ENCODE measurements at regions not wholly inside any gene's neighbourhood (a gene's known extent, or its start where the extent isn't known, plus 50 kb on each side); places are given as distances from the start of the nearest gene placed in this dataset.

DNA sequence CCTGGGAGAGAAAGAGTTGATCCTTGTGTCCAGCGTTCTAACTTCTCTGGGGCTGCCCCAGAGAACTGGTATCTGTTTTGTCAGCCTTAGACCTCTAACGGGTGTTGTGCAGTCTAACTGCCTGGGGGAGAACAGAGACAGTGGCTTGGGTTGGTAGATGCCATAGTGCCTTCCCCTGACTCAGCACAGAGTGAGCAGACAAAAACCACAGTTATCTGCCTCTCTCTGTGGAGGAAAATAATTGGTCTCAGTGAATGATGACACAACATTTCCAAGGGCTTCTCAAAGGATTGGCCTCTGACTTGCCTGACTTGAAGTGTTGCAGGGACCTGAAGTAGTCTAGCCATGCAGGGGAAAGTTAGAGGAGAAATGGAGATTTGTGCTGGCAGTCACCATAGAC lies 226.2 kb upstream of the MAN1A1 start:
- DNase-seq = no peak

- no peak for DNase-seq
Observed at GRCh38 chr6:119568580-119568979, 219.0 kb upstream of the MAN1A1 start.

GRCh38 chr6:119566546-119567260 lies 217.1 kb upstream of the MAN1A1 start:
- no peak for DNase-seq

DNA sequence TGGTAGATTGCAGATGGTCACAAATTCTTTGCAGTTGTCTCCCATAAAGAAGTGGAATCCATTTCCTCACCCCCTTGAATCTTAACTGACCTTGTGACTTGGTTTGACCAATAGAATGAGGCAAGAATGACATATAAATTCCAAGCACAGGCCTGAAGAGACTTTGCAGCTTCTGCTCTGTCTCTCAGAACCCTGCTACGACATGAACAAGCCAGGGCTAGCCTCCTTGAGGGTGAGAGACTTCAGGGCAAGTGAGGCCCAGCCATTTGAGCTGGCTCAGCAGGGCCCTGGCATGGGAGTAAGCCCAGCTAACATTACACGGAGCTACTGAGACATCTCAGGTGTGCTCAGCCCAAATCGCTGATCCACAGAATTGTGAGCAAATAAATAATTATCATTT lies 216.3 kb upstream of the MAN1A1 start:
- DNase-seq = no peak

GRCh38 chr6:119562168-119562567 lies 212.6 kb upstream of the MAN1A1 start:
- no peak for DNase-seq

DNA sequence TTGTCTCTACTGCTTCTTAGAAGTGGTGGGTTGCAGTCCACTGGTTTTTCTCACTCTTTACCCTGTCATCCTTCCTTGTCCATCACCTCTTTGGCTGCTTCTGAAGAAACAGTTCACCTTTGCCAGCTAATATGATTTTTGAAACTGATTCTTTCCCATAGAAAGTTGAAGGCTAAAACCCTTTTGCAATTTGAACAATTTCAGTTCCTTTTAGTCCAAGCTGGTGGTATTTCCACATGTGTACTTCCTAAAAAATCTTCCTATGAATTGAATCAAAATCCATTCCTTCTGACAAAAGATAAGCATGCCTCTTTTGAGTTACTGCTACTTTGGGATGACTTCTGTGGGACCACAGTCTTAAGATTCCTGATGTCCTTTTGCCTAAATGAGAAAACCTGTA lies 210.0 kb upstream of the MAN1A1 start:
- no peak for DNase-seq

GRCh38 chr6:119557239-119557638 lies 207.7 kb upstream of the MAN1A1 start:
- DNase-seq = no peak

- DNase-seq = no peak
Observed at GRCh38 chr6:119552021-119552420, 202.5 kb upstream of the MAN1A1 start.

GRCh38 chr6:119547024-119547423 lies 197.5 kb upstream of the MAN1A1 start:
- DNase-seq = no peak

GRCh38 chr6:119545245-119545644 lies 195.7 kb upstream of the MAN1A1 start:
- no peak for DNase-seq

- no peak for DNase-seq
Observed at GRCh38 chr6:119544325-119545175, 195.0 kb upstream of the MAN1A1 start.

DNA sequence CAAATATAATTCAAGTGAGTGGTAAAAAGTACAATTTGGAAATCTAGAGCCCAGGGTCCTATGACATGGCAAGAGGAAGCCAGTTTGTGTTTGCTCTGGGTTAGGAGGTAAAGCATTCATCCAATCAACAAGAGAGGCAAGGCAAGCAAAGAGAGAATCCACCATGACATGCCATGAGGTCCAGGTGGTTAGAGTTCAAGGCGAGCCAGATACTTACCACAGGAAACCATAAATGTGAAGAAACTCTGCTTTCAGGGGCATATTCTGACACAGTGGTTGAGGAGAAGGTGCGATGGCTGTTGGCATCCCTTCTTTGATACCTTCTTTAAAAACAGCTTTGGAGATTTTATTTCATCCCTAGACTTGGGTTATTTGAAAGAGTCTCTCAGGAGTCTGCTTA lies 193.8 kb upstream of the MAN1A1 start:
- DNase-seq = no peak

DNA sequence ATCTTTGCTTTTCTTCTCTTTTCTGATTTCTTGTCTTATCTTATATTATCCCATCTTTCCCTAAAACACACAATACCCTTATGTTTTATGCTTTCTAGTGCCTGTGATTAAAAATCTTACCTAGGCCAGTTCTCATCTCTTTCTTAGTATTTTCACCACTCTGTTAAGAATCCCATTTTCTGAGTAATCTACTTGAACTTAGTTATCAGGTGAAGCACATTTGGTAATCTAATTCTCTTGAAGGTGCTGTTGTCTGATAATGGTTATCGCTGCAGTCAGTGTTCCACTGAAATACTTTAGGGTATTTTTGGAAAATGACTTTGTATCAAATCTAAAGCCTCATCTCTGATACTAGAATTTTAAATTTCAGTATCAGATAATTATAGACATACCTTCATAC lies 192.5 kb upstream of the MAN1A1 start:
- DNase-seq = no peak

DNA sequence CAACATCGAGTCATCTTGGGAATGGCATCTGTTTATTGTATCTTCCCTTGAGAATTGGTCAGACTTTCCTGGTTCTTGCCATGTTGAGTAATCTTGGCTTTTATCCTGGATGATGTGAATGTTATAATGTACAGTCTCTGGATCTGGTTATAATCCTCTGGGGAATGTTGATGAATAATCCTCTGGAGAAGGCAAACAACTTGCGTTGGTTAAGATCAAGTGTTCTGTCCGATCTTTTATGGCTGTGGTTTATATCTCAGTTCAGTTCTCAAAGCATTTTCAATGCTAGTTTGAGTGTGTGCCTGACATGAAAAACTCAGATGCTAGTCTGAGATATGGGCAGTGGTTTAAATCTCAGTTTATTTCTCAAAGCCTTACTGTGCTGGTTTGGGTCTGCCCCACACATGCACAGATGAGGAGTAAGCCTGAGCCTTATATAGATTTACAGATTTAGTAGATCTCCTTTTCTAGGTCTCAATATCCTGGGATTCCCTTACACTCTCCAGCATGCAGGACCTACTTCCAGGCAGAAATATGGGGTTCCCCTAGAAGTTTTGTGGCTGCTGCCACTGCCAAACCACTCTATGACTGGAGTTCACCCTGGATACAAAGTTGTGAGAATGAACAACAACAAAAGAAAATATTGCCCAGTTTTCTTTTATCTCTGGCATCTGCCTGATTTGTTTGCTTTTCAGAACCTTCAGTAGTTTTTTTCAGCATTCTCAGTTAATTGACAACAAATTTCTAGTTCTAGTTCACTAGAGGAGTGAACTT lies 191.8 kb upstream of the MAN1A1 start:
- DNase-seq = no peak

DNA sequence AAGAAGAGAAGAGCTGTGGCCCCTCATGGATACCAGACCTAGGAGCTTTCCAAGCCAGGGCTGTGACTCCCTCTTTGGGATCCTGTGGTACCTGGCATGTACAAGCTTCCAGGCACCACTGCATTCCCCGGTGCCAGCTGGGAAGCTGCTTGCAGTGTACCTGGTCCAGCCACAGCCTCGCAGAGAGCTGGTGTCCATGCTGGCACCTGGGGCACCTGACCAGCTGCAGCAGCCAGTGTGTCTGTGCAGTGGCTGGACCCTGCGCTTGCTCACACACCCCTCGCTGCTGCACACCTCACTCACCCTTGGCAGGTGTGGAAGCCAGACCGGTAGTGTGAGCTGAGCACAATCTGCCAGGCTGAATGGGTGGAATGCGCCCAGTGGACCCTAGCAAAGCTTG lies 190.9 kb upstream of the MAN1A1 start:
- DNase-seq = no peak

DNA sequence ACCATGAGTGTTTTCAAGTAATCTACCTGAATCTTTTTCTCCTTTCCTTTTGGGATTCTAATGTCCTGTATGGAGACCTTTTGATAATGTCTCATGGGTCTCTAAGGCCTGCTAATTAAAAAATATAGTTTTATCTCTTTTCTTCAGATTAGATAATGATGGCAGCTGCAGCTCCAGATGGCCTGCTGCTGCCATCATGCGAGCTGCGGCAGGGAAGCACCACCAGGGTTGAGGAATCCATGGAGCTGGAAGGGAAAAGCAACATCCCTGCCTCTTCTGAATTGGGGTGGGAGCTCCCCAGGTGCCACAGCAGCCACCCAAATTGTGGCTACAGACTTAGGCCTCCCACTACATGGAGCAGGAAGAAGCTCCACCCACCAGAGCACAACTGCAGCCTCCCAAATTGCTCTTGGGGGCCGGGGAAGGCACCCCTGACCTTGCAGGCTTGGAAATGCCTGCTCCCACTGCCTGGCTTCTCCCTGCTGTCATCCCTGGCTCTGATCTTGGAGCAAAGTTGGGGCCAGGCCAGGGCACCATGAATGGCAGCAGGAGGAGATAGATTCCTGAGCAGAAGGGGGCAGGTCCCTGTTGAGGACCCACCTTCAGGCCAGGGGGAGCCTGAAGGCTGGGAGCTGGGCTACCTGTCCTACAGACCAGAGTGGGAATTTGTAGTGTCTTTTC lies 189.6 kb upstream of the MAN1A1 start:
- DNase-seq = no peak

DNA sequence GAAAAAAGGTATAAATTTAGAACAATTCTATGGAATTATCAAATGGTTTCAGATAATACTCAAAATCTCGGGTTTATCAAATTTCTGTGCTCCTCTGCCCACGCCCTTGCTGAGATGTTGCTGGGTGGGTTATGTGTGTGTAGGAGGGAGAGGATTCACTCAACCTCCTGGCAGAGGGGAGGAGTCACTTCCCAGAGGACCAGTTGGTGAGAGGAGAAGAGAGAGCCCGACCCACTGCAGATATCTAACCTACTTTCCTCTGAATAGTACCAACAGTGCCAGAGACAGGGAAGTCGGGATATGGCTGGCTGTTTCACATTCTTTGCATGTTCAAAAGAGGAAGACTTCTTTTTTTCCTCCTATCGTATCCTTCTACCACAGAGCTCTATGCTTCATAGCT lies 187.1 kb upstream of the MAN1A1 start:
- DNase-seq = no peak

DNA sequence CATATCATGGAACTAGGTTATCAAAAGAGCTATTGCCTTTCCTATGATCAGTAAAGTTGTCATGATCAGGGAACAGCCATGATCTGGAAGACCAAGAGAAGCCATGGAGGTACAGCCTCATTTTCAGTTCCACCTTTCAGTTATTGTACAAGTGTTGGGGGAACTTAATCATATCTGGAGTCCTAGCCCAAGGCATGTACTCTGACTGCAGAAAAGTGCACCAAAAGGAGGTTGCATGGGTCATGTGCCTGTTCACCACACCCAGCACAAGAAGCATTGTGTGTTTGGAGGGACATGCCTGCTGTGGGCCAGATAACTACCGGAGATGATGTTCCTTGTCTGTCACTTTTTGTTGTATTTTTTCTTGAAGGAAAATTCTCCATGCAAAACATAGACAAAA lies 185.8 kb upstream of the MAN1A1 start:
- DNase-seq = no peak

- DNase-seq = no peak
Observed at GRCh38 chr6:119533603-119534279, 184.2 kb upstream of the MAN1A1 start.

DNA sequence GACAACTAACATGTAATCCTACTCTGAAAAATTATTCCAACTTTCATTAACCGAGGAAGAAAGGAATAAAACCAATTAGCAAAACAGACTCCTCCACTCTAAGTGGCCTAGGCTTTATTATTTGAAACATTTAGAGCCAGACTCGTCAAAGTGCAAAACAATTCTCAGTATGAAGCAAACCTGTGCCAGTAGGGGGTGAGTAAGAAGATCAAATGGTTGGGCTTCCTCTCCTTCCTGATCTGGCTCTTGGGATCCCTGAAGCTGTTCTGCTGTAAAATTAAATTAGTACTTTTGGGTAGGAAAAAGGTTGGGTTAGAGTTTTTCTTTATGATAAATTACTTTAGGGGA lies 177.6 kb upstream of the MAN1A1 start:
- no peak for DNase-seq

GRCh38 chr6:119526561-119527230 lies 177.1 kb upstream of the MAN1A1 start:
- no peak for DNase-seq

- DNase-seq = no peak
Observed at GRCh38 chr6:119524410-119524809, 174.8 kb upstream of the MAN1A1 start.
